Large intestine (tissue), 3 donors: ENCODE measurements at regions not wholly inside any gene's neighbourhood (a gene's known extent, or its start where the extent isn't known, plus 50 kb on each side); places are given as distances from the start of the nearest gene placed in this dataset.
"Not testable (repeated sequence)": the region's sequence is repeated elsewhere in the genome, so short reads cannot be mapped to it uniquely, and the experiment has no call there.

Source experiments
- DNase-seq, 2 donors: peaks; one replicate each; pipeline versions ENCODE4 v3.0.0 to v3.0.0-alpha.2; 2013
- H3K27ac ChIP-seq: one replicate; pipeline ENCODE4 v1.5.1; 2013; ENCODE audit warnings: low read length
- H3K27me3 ChIP-seq: 2 replicates; pipeline ENCODE4 v1.6.1; 2013; ENCODE audit warnings: low read length; ENCODE audit not compliant: control insufficient read depth, insufficient read depth
- H3K36me3 ChIP-seq: 2 replicates; pipeline ENCODE4 v1.6.1; 2013; ENCODE audit warnings: low read length; ENCODE audit not compliant: control insufficient read depth, insufficient read depth
- H3K4me1 ChIP-seq: one replicate; pipeline ENCODE4 v1.6.1; 2013; ENCODE audit warnings: low read length; ENCODE audit not compliant: control insufficient read depth, insufficient read depth
- H3K4me3 ChIP-seq: one replicate; pipeline ENCODE4 v1.5.1; 2013; ENCODE audit warnings: low read length
- H3K9me3 ChIP-seq: one replicate; pipeline ENCODE4 v1.6.1; 2013; ENCODE audit warnings: mild to moderate bottlenecking, low read depth, low read length, moderate library complexity; ENCODE audit not compliant: control insufficient read depth
- WGBS: methylation state at CpG from one replicate; pipeline ENCODE4 v1.1.5; 2013; ENCODE audit warnings: low lambda C conversion rate; ENCODE audit not compliant: insufficient coverage; 5-methylcytosine and 5-hydroxymethylcytosine counted together

GRCh38 chr6:130697995-130698535 lies 129.1 kb upstream of the SMLR1 start:
- Histone ChIP-seq H3K4me3 (no peak overlapping the region), H3K9me3 (no peaks in the 10 kb centered on the region), H3K27ac (no peak overlapping the region), H3K36me3 (no peaks in the 10 kb centered on the region), H3K27me3 (peaks cover 7% of the 10 kb centered on the region), H3K4me1 (no peaks in the 10 kb centered on the region)
- DNase-seq: peak; percentile 13 to 37
- WGBS: 50% methylated on average over 2 of the region's 4 CpGs

- no peak overlapping the region for H3K27ac ChIP-seq
- H3K4me1 ChIP-seq: no peaks in the 10 kb centered on the region
- DNase-seq: peak in 1 of 2 donors; percentile 10
- H3K36me3 ChIP-seq: no peaks in the 10 kb centered on the region
- 100% methylated on average over 1 of the region's 2 CpGs for WGBS
- H3K4me3 ChIP-seq: no peak overlapping the region
- peaks cover 7% of the 10 kb centered on the region for H3K27me3 ChIP-seq
- H3K9me3 ChIP-seq: no peaks in the 10 kb centered on the region
These were observed 127.5 kb upstream of the SMLR1 start for GRCh38 chr6:130699742-130700141.

GRCh38 chr6:130700397-130700796 lies 126.8 kb upstream of the SMLR1 start:
- H3K27me3 ChIP-seq: peaks cover 7% of the 10 kb centered on the region
- no peaks in the 10 kb centered on the region for H3K4me1 ChIP-seq
- H3K4me3 ChIP-seq: no peak overlapping the region
- DNase-seq: no peak
- no peaks in the 10 kb centered on the region for H3K36me3 ChIP-seq
- H3K9me3 ChIP-seq: no peaks in the 10 kb centered on the region
- no peak overlapping the region for H3K27ac ChIP-seq
- 100% methylated on average over 1 of the region's 4 CpGs for WGBS

- H3K36me3 ChIP-seq: no peaks in the 10 kb centered on the region
- H3K27ac ChIP-seq: no peak overlapping the region
- peak in 1 of 2 donors; percentile 5 for DNase-seq
- no peak overlapping the region for H3K4me3 ChIP-seq
- peaks cover 4% of the 10 kb centered on the region for H3K9me3 ChIP-seq
- no CpG with 5 or more reads among the region's 2 CpGs for WGBS
- H3K4me1 ChIP-seq: no peaks in the 10 kb centered on the region
- no peaks in the 10 kb centered on the region for H3K27me3 ChIP-seq
These were observed 118.9 kb upstream of the SMLR1 start for GRCh38 chr6:130708338-130708737.

- no CpG with 5 or more reads among the region's 3 CpGs for WGBS
- not testable (repeated sequence) for H3K27me3 ChIP-seq, H3K4me3 ChIP-seq, H3K27ac ChIP-seq, H3K9me3 ChIP-seq, H3K36me3 ChIP-seq, DNase-seq, H3K4me1 ChIP-seq
These were observed 115.6 kb upstream of the SMLR1 start for GRCh38 chr6:130711641-130712040.

GRCh38 chr6:130713144-130713543 lies 114.1 kb upstream of the SMLR1 start:
- H3K4me1 ChIP-seq: no peaks in the 10 kb centered on the region
- DNase-seq: no peak
- H3K27ac ChIP-seq: no peak overlapping the region
- H3K4me3 ChIP-seq: no peak overlapping the region
- no peaks in the 10 kb centered on the region for H3K27me3 ChIP-seq
- no peaks in the 10 kb centered on the region for H3K36me3 ChIP-seq
- no CpG with 5 or more reads among the region's 3 CpGs for WGBS
- H3K9me3 ChIP-seq: no peaks in the 10 kb centered on the region

GRCh38 chr6:130715058-130715457 lies 112.1 kb upstream of the SMLR1 start:
- Histone ChIP-seq H3K27ac (no peak overlapping the region), H3K4me3 (no peak overlapping the region), H3K4me1 (no peaks in the 10 kb centered on the region), H3K9me3 (no peaks in the 10 kb centered on the region), H3K27me3 (no peaks in the 10 kb centered on the region), H3K36me3 (no peaks in the 10 kb centered on the region)
- 90% methylated on average over 2 of the region's 5 CpGs for WGBS
- no peak for DNase-seq

- Histone ChIP-seq H3K9me3 (no peaks in the 10 kb centered on the region), H3K27ac (no peak overlapping the region)
- WGBS: no CpG with 5 or more reads among the region's 3 CpGs
These were observed 110.7 kb upstream of the SMLR1 start for GRCh38 chr6:130716466-130716865.

GRCh38 chr6:130717657-130718056 lies 109.5 kb upstream of the SMLR1 start:
- Histone ChIP-seq H3K4me1 (no peaks in the 10 kb centered on the region), H3K27me3 (no peaks in the 10 kb centered on the region), H3K27ac (no peak overlapping the region), H3K4me3 (no peak overlapping the region), H3K36me3 (no peaks in the 10 kb centered on the region), H3K9me3 (no peaks in the 10 kb centered on the region)
- WGBS: no CpG with 5 or more reads among the region's 1 CpG
- no peak for DNase-seq

More at GRCh38 chr6:130716466-130716865, 110.7 kb upstream of the SMLR1 start:
- no peak for DNase-seq
- H3K4me3 ChIP-seq: no peak overlapping the region
- no peaks in the 10 kb centered on the region for H3K36me3 ChIP-seq
- H3K4me1 ChIP-seq: no peaks in the 10 kb centered on the region
- H3K27me3 ChIP-seq: no peaks in the 10 kb centered on the region

- H3K4me1 ChIP-seq: no peaks in the 10 kb centered on the region
- no peaks in the 10 kb centered on the region for H3K9me3 ChIP-seq
- no peaks in the 10 kb centered on the region for H3K27me3 ChIP-seq
- no peaks in the 10 kb centered on the region for H3K36me3 ChIP-seq
- H3K27ac ChIP-seq: no peak overlapping the region
- no peak for DNase-seq
- H3K4me3 ChIP-seq: no peak overlapping the region
These were observed 107.0 kb upstream of the SMLR1 start for GRCh38 chr6:130720076-130720715.

GRCh38 chr6:130724089-130724488 lies 103.1 kb upstream of the SMLR1 start:
- no peak overlapping the region for H3K27ac ChIP-seq
- DNase-seq: no peak

More at GRCh38 chr6:130724089-130724488, 103.1 kb upstream of the SMLR1 start:
- Histone ChIP-seq H3K36me3 (no peaks in the 10 kb centered on the region), H3K9me3 (no peaks in the 10 kb centered on the region), H3K4me1 (no peaks in the 10 kb centered on the region), H3K27me3 (no peaks in the 10 kb centered on the region), H3K4me3 (no peak overlapping the region)
